ENCODE measurements at regions not wholly inside any gene's neighbourhood (a gene's known extent, or its start where the extent isn't known, plus 50 kb on each side); places are given as distances from the start of the nearest gene placed in this dataset.

DNA sequence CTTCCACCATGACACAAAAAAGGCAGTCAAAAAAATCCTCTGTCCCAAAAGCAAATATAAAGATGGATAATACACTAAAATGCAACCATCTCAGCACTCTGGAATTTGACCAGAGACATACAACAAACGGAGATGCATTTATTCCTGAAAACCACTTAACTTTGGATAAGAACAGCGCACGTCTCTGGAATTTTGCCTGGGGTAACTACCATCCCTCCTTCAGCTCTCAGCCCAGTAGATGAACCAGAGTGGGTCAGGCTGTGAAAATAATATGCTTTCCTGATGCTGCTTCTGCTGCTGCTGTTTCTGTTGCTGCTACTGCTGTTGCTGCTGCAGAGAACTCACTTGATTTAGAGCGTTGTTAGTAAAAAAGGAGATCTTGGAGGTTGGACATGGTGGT is 133.8 kb upstream of the ACVR2A start:
- H3K9me3 Mint-ChIP-seq = peaks cover 11% of the 10 kb centered on the region
- no peak overlapping the region for H3K4me3 Mint-ChIP-seq
- H3K27me3 Mint-ChIP-seq (ENCODE audit: low read depth) = peaks cover 5% of the 10 kb centered on the region
- no peaks in the 10 kb centered on the region for H3K36me3 Mint-ChIP-seq (ENCODE audit: low read depth)
- no peak overlapping the region for H3K27ac Mint-ChIP-seq
- peaks cover 29% of the 10 kb centered on the region for H3K4me1 Mint-ChIP-seq
- TF ChIP-seq, protein P1, sequence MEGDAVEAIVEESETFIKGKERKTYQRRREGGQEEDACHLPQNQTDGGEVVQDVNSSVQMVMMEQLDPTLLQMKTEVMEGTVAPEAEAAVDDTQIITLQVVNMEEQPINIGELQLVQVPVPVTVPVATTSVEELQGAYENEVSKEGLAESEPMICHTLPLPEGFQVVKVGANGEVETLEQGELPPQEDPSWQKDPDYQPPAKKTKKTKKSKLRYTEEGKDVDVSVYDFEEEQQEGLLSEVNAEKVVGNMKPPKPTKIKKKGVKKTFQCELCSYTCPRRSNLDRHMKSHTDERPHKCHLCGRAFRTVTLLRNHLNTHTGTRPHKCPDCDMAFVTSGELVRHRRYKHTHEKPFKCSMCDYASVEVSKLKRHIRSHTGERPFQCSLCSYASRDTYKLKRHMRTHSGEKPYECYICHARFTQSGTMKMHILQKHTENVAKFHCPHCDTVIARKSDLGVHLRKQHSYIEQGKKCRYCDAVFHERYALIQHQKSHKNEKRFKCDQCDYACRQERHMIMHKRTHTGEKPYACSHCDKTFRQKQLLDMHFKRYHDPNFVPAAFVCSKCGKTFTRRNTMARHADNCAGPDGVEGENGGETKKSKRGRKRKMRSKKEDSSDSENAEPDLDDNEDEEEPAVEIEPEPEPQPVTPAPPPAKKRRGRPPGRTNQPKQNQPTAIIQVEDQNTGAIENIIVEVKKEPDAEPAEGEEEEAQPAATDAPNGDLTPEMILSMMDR (IDR thresholded peaks at IDR 0.05; ENCODE audit: unreplicated experiment in 3 of 3) = no peak

DNA sequence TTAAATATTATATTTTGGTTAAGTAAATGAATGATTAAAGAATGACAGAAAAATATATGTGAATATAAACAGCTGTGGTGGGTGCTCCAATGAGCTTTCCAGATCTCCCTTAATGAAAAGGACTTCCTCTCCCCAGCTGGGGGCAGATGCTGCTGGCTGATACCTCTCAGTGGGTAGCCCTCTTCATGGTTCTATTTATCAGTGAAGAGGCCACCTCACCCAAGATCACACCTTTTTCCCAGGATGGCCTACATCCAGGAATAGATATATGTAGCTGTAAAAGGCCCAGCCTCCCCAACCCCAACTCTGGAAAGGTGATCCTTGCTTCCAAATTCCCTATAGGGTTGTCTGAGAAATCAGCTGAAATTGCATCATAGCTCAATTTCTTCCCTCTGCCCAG is 135.2 kb upstream of the ACVR2A start:
- TF ChIP-seq, protein P1 (IDR thresholded peaks at IDR 0.05; ENCODE audit: unreplicated experiment in 3 of 3) = no peak
- no peaks in the 10 kb centered on the region for H3K36me3 Mint-ChIP-seq (ENCODE audit: low read depth)
- H3K4me1 Mint-ChIP-seq = peaks cover 15% of the 10 kb centered on the region
- no peak overlapping the region for H3K4me3 Mint-ChIP-seq
- peak overlapping the region in 1 of 3 experiments; percentile 38 for H3K27ac Mint-ChIP-seq
- H3K9me3 Mint-ChIP-seq = peaks cover 11% of the 10 kb centered on the region
- peaks cover 5% of the 10 kb centered on the region for H3K27me3 Mint-ChIP-seq (ENCODE audit: low read depth)

DNA sequence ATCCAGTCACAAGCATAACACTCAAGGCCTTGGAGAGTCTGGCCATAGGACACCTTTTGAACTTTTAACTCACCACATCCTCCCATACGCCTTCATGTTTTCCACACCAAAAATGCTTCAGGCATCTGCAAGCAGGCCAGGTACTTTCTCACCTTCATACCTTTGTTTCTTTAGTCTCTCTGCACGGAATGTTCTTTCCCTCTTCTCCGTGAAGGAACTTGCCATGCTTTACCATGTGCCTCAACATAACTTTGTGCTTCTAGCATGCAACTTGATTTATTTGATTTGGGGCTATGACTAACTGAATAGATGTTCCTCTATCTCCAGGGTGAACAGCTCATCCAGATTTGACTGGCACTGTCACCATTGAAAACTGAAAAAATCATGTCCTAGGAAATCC is 141.7 kb upstream of the ACVR2A start:
- no peaks in the 10 kb centered on the region for H3K27me3 Mint-ChIP-seq (ENCODE audit: low read depth)
- no peak overlapping the region for H3K27ac Mint-ChIP-seq
- H3K9me3 Mint-ChIP-seq = no peaks in the 10 kb centered on the region
- no peaks in the 10 kb centered on the region for H3K4me1 Mint-ChIP-seq
- no peak overlapping the region for H3K4me3 Mint-ChIP-seq
- TF ChIP-seq, protein P1 (IDR thresholded peaks at IDR 0.05; ENCODE audit: unreplicated experiment in 3 of 3) = no peak
- no peaks in the 10 kb centered on the region for H3K36me3 Mint-ChIP-seq (ENCODE audit: low read depth)

DNA sequence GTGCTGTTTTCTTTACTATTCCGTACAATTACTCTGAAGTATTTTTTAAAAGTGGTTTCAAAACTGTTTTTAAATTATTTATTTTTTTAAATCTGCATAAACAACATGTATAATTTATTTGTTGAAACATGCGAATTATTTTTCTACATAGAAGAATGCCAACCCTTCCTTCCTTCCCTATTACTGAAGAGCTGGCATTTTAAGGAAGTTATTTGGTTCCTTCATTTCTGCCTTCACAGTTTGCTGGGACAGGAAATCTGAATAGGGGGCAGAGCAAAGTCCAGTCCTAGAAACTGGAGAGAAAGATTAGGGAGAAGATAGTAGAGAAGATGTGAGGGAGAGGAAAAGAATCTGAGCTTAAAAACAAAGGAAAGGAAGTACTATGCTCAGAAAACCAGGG is 146.7 kb upstream of the ACVR2A start:
- H3K27ac Mint-ChIP-seq = no peak overlapping the region
- H3K4me1 Mint-ChIP-seq = no peaks in the 10 kb centered on the region
- TF ChIP-seq, protein P1 (IDR thresholded peaks at IDR 0.05; ENCODE audit: unreplicated experiment in 3 of 3) = no peak
- H3K36me3 Mint-ChIP-seq (ENCODE audit: low read depth) = no peaks in the 10 kb centered on the region
- no peaks in the 10 kb centered on the region for H3K9me3 Mint-ChIP-seq
- H3K4me3 Mint-ChIP-seq = no peak overlapping the region
- H3K27me3 Mint-ChIP-seq (ENCODE audit: low read depth) = no peaks in the 10 kb centered on the region

DNA sequence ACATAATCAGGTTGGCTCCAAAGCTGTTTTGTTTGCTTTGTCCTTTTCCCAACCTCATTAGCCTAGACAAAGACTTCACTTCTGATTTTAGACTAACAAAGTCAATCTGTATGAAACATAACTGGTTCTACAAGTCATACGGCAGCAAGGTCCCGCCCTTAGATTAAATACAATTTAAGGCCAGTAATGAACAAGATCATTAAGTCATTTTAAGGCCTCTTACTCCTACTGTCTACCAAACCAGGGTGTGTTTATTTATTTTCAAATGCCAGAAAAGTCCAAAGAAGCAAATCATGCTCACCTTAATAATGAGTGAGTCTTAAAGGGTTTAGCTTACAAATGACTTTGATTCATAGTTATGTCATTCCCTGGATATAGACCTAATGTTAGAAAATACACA is 148.4 kb upstream of the ACVR2A start:
- TF ChIP-seq, protein P1 (IDR thresholded peaks at IDR 0.05; ENCODE audit: unreplicated experiment in 3 of 3) = no peak
- Mint-ChIP-seq H3K27ac (no peak overlapping the region), H3K4me1 (no peaks in the 10 kb centered on the region), H3K27me3 (ENCODE audit: low read depth) (no peaks in the 10 kb centered on the region), H3K36me3 (ENCODE audit: low read depth) (no peaks in the 10 kb centered on the region), H3K9me3 (no peaks in the 10 kb centered on the region), H3K4me3 (no peak overlapping the region)

DNA sequence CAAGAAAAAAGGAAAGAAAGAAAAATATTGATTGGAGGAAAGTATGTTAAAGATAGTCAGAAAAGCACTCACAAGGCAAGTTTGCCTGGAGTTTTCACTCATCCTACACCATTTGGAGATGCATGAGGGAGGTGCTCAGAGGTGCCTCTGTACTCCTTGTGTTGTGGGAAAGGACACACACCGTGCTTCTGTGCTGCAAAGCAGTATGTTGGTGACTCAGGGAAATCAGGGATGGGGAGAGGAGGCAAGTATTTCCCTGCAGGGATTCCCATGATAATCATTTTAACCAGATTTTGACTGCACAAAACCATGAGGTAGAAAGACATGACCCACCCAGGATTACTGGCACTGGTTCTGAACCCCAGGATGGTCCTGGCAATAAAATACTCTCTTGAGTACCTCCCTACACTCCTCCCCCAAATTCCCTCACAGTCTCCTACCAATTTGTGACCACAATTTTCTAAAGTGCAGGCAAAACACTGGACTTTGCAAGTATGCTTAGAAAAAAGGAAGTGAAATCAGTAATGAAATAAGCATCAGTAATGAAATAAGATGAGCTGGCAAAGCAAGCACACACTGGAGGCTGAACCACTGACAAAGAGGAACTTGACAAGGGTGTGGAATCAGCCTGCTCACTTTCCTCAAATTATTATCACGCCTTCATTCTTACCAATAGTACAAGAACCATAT is 155.5 kb upstream of the ACVR2A start:
- H3K27me3 Mint-ChIP-seq (ENCODE audit: low read depth) = no peaks in the 10 kb centered on the region
- no peak overlapping the region for H3K4me3 Mint-ChIP-seq
- no peak overlapping the region for H3K27ac Mint-ChIP-seq
- TF ChIP-seq, protein P1 (IDR thresholded peaks at IDR 0.05; ENCODE audit: unreplicated experiment in 3 of 3) = no peak
- H3K36me3 Mint-ChIP-seq (ENCODE audit: low read depth) = no peaks in the 10 kb centered on the region
- no peaks in the 10 kb centered on the region for H3K4me1 Mint-ChIP-seq
- H3K9me3 Mint-ChIP-seq = no peaks in the 10 kb centered on the region
